HG03521 (cell line): ENCODE measurements at regions not wholly inside any gene's neighbourhood (a gene's known extent, or its start where the extent isn't known, plus 50 kb on each side); places are given as distances from the start of the nearest gene placed in this dataset.

Experiments
- ATAC-seq: cut with Tn5 transposase; IDR thresholded peaks from one replicate; pipeline ENCODE4 v1.9.1; 2021; ENCODE audit warnings: mild to moderate bottlenecking, moderate library complexity; ENCODE audit not compliant: unreplicated experiment

DNA sequence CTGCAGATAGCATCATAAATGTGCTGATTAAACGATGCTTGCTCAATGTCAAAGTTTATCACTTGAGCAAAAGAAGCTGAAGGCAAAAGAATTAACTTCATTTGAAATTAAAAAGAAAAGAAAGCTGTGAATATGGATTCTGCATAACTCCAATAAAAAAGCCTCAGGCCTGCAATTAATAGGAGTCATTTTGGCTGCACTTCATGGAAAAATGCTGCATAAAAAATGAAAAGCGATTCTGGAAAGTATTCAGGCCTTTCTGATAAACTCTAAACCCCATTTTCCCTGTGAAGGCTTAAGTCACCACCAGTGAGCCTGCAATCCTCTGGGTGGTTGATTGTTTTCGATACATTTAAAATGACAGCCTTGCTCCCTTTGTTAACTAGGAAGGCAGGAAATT, 1793.4 kb downstream of the SUCLG1 start:
- ATAC-seq: no peak

DNA sequence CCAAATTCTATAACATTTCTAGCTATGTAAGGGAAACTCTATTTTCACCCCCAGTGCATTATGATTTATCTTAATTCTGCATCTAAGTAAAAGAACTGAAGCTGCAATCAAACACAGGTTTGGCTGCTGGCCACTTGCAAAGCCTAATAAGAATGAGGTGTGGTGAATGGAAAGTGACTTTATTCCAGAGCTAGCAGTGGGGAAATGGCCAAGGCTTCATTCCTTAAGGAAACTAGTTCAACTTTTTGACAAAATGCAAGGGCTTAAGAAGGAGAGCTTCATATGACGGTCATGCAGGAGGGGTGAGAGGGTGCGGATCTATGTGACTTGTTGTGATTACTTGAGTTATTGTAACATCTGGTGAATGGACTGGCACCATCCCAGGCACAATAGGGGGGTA, 1802.0 kb downstream of the SUCLG1 start:
- ATAC-seq: no peak

DNA sequence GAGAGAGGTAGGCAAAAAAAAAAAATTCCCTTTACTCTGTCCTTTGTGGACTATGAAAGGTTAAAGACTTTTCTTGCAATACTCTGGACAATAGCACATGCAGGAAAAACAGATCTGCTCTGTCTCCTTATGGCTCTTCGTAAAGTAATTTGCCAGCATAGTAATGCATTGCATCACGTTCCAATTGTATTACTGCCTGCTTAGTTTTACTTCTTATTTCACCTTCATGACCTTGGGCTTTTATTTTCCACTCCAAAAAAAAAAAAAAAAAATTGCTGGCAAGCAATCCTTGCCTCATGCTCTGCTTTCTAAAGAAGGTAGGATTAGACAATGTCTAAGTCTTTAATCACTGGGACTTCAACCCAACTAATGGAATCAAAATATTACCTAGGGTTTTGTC, 1802.7 kb downstream of the SUCLG1 start:
- ATAC-seq: no peak

DNA sequence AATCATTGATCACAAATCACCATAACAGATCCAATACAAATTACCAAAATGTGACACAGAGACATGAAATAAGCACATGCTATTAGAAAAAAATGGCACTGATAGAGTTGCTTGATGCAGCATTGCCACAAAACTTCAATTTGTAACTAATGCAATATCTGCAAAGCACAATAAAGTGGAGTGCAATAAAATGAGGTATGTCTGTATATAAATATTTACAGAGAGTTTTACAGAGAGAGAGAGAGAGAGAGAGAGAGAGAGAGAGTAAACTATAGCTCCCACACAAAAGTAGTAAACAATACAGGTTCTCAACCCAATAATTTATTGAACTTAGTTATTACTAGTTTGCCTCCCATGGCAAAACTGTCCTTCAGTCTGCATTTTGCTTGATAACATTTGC, 1807.0 kb downstream of the SUCLG1 start:
- ATAC-seq: no peak

DNA sequence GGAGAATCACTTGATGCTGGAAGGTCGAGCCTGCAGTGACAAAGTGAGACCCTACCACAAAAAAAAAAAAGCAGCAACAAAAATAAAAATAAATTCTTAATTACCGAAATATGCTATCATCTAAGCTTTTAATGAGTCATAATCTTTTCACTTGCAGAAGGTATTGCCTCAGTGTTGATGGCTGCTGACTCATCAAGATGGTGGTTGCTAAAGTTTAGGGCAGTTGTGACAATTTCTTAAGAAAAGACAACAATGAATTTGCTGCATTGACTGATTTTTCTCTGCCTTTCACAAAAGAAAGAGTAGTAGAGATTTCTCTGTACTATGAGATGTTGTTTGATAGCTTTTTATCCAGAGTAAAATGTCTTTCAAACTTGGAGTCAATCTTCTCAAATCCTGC, 1809.0 kb downstream of the SUCLG1 start:
- no peak for ATAC-seq

DNA sequence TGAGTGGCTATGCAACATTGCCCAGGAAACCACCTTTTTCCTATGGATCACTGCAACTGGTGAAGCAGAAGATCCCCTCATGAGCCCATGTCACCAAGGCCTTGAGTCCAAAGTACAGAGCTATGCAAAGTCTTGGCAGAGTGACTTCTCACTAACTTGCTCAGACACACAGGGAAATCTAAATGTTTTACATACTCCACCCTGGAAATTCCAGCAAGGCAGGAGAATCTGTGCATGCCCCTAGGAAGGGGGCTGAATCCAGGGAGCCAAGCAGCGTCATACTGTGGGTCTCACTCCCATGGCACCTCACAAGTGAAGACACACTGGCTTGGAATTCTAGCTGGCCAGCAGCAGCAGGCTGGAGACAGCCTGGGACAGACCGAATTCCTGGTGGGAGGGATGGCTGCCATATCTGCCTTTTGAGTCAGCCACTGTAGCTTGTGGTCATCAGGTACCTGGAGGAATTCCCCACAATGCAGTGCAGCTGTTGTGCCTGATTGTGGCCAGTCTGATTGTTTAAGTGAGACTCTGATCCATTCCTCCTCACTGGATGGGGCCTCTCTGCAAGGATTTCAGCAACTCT, 1817.4 kb downstream of the SUCLG1 start:
- ATAC-seq: no peak

DNA sequence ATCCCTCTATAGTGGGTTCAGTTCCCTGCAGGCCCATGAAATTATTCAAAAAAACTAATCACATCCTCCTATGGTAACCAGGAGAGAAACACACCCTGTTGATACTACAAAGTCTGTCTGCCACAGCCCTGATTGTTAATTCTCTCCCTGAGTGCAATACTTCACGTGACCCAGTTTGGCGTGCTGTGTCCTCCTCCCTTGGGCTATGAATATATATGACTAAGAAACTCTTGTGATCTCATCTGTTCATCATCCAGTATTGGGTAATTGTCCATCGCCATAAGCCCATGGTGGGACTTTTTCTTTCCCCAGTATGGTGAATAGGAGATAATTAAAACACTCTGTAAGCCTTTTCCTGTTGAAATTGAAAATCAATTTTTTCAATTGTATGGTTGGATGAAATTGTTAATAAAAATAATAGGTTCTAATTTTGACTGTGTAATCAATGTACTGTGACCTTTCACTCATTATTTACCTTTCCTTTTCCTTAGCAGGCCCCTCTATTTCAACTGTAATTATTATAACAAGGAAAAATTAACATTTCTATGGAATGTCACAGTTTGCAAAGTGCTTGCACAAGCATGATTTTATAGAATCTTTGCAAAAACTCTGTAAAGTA, 1822.6 kb downstream of the SUCLG1 start:
- no peak for ATAC-seq

DNA sequence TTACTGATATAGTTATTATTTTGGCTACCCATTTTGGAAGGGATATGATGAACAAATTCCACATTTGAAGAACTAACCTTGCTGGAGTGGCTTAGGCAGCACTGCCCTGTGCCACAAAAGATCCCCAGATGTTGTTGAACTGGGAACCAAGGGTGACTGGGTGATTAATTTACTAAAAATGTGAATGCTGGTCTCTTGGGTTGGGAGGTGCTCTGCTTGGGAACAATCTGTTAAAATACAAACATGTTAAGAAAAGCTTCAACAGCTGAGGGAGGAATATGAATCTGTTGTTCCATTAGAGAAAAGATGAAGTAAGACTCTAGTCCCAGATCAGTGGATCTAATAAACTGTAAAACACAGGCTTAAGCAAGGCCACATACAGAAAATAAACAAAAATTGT, 1860.1 kb downstream of the SUCLG1 start:
- no peak for ATAC-seq

DNA sequence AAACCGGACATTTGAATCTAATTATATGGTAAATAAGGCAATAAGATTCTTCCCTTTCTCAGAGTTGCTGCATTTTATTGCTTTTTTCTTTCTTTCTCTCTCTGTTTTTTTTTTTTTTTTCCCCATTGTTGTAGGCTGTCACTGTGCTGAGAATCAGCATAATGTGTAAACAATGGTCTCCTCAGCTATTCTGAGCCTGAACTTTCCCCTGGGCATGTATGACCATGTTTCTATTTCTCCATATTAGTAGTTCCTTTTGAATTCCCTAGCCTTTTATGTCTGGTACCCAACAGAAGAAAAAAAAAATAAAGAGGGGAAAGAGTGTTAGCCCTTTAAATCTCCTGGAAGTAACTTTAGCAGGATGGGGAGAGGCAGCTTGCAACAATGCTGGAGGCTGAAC, 1862.5 kb downstream of the SUCLG1 start:
- ATAC-seq: no peak

DNA sequence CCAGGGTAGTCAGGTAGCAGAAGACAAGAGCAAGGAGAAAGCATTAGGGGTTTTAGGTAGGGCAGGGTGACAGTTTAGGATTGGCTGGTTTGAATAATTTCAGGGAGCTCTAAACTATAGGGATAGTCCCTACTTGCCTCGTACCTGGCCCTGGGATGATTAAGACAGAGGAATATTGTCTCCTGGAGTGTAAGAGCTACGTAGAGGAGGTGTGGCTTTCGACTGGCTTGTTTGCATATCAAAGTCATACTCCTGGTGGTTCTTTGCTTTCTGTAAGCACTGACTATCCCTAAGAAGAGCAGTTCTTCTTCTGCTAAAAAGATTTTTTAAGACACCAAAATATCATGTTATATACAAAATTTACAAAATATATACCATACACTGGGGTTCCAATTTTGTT, 1867.4 kb downstream of the SUCLG1 start:
- no peak for ATAC-seq

DNA sequence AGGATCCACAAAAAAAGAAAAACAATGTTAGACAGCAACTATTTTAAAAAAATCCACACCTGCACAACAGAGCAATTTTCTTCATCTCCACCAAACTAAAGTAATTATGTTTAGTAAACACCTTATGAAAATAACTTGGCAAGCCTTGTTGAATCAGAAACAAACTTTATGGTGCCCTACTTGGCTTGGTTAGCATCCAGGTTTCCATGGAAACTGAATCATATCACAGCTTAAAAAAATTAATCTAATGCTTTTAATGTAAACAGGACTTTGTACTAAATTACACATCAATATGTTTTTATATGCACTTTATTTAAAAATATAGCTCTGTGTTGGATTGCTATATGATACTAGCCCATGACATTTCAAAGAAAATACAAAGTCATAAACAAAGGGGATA, 1882.4 kb downstream of the SUCLG1 start:
- ATAC-seq: no peak

DNA sequence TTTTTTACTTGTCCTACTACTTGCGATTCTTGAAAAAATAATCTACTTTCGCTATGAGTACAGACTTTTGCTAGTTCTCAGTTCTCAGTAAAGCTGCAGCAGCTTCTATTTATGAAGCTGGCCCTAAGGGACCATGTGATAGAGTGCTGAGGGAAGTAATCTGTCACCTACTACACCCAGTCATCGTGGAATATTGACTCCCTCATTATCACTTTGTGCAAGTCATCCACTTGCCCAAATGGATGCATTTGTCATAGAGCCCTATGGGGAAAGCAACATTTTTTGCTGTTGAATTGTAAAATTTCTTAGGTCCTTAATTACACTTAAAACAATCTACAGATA, 1919.8 kb downstream of the SUCLG1 start:
- no peak for ATAC-seq

DNA sequence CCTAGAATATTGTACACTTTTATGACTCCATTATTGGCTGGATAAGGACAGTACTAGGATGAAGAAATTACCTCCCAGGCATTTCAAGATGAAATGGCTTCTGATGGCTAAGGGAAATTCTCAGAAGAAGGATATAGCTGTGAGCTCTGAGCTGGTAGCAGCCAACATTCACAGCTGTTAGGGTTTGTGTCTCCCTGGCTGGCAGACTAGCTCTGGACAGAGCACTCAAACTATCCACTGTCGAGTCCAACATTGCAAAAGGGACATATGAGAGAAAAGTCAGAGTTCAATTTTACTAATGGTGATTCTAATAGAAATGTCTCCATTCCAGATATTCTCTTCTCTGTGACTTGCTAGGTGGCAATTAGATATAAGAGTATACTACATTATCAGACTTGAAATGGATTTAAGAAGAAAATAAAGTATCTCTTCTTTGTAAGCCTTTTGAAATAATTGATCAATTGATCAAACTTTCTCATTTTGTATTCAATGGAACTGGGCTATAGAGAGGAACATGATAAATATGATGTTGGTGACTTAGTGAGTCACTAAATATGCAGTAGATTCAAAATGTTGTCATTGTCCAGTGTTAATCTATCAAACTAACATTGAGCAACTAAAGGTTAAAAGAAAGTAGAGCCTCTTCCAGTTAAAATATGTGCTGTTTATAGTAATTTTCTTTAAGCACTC, 1920.3 kb downstream of the SUCLG1 start:
- ATAC-seq: no peak

DNA sequence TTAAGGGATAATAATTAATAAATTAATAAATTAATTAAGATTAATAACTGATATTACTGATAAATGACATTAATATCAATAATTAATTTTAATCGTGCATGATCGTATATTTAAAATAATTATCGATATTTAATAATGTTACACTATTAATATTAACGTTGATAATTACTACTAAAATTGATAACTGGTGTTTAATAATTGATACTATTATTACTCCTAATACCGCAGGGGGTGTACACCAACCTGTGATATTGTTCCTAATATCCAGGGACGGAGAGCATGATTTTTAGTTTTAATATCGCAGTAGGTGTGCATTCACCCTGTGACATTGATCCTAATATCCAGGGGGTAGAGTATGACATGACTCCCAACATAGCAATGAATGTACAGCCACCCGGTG, 1930.8 kb downstream of the SUCLG1 start:
- no peak for ATAC-seq

DNA sequence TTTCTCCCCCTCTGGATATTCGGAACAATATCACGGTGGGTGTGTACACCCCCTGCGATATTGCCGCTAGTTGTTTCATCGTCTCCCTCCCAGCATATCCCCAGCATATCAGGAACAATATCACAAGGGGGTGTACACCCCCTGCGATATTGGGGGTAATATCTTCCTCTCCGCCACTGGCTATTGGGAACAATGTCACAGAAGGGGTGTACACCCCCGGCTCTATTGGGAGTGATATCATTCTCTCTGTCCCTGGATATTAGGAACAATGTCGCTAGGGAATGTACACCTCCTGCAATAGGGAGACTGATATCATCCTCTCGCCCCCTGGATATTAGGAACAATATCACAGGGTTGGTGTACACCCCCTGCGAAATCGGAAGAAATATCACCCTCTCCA, 1932.0 kb downstream of the SUCLG1 start:
- ATAC-seq: no peak

DNA sequence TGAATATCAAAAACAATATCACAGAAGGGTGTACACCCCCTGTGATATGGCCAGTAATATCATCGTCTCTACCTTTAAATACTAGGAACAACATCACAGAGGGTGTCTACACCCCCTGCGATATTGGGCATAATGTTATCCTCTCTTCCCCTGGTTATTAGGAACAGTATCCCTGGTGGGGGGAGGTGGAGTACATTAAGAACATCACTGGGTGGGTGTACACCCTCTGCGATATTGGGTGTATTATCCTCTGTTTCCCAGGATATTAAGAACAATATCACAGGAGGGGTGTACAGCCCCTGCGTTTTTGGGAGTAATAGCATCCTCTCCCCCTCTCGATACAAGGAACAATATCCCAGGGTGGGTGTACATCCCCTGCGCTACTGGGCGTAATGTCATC, 1932.8 kb downstream of the SUCLG1 start:
- ATAC-seq: no peak

DNA sequence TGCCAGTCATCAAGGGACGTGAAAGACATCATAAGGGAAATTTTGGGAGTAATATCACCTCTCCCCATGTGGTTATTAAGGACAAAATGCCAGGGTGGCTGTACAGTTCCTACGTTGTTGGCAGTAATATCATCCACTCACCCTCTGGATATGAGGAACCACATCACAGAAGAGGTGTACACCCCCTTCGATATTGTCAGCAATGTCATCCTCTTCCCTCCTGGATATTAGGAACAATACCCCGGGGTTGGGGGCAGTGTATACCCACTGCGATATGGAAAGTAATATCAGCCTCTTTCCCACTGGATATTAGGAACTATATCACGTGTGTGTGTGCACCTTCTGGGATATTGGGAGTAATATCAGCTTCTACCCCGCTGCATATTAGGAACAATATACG, 1933.3 kb downstream of the SUCLG1 start:
- no peak for ATAC-seq

DNA sequence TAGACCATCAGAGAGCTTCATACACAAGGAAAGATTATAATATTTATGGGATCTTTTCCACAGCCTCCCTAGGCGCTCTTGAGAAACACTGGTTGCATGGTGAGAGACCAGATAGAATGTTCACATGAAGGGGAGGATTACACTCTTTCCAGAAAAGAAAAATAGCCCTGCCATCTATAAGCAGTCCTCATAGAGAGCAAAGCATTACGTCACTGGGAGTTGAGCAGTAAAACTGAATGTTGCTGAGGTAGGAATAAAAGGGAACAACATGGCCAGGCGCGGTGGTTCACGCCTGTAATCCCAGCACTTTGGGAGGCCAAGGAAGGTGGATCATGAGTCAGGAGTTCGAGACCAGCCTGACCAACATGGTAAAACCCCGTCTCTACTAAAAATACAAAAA, 1934.3 kb downstream of the SUCLG1 start:
- ATAC-seq: no peak

DNA sequence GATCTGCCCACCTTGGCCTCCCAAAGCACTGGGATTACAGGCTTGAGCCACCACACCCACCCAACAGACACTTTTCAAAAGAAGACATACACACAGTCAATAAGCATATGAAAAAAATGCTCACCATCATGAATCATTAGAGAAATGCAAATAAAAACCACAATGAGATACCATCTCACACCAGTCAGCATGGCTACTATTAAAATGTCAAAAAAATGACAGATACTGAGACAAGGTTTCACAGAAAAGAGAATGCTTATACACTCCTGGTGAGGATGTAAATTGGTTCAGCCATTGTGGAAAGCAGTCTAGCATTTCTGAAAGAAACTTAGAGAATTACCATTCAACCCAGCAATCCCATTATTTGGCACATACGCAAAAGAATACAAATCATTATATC, 1947.2 kb downstream of the SUCLG1 start:
- ATAC-seq: no peak

DNA sequence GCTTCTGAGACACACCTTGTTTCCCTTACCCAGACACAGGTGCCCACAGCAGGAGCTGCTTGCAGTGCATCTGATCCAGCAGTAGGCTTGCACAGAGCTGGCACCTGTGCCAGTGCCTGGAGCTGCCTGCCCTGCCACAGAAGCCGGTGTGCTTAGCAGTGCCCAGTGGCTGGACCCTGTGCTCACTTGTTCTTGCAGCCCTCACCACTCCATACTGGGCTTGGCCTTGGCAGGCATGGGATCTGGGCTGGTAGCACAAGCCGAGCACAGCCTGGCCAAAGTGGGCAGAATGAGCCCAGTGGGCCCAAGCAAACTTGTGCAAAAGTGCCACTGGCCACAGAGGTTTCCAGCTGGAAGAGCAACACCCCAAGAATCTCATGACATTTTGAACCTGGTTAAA, 1950.4 kb downstream of the SUCLG1 start:
- no peak for ATAC-seq

DNA sequence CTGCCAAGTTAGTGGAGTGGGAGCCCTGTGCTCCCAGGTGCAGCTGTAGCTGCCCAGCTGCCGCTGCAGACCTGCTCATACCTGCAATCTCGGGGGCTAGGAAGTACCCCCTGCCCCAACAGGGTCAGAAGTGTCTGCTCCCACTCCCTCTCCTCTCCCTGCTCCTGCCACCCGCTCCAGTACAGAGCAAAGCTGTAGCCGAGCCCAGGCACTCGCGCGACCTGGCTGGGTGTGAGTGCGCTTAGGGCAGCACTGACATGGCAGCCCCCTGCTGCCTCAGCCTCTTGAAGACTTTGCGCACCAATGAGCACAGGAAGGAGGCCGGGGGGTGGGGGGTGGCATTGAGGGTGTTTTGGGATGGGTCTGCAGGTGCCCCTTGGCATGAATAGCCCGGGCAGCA, 1951.4 kb downstream of the SUCLG1 start:
- ATAC-seq: no peak

DNA sequence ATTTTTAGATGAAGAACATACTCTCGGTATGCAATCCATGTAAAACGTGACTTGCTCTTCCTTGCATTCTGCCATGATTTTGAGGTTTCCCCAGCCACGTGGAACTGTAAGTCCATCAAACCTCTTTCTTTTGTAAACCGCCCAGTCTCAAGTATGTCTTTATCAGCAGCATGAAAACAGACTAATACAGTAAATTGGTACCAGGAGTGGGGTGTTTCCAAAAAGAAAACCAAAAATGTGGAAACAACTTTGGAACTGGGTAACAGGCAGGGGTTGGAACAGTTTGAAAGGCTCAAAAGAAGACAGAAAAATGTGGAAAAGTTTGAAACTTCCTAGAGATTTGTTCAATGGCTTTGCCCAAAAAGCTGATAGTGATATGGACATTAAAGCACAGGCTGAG, 1957.9 kb downstream of the SUCLG1 start:
- ATAC-seq: no peak
